HepG2 (cell line): ENCODE measurements at regions not wholly inside any gene's neighbourhood (a gene's known extent, or its start where the extent isn't known, plus 50 kb on each side); places are given as distances from the start of the nearest gene placed in this dataset.

ENCODE experiments used
- ATAC-seq: fragments of 200-7000 bp; cut with Tn5 transposase; 3 replicates; pipeline ENCODE4 v1.9.1; 2020; ENCODE audit warnings: mild to moderate bottlenecking, moderate library complexity
- BruUV-seq: library from RNA; stranded (reverse); fragments of 400-500 nt; replicated peaks from 2 replicates; lab custom pipeline; 2021; lab: Mats Ljungman, UMichigan
- CTCF ChIA-PET: fragments of 300-600 bp; formaldehyde crosslinking; extraction: SDS; loops from one replicate; lab custom pipeline; 2021; ENCODE audit warnings: low total read pairs, inconsistent platforms, low intra/inter-chr PET ratio; lab: Yijun Ruan, JAX
- POLR2A ChIA-PET: fragments of 350-600 bp; sonication (Branson Sonifier 250); formaldehyde crosslinking; loops from one replicate; lab custom pipeline; 2020; ENCODE audit warnings: antibody characterized with exemption, inconsistent platforms; lab: Yijun Ruan, JAX
- DNase-seq: peaks from one replicate; pipeline ENCODE4 v3.0.0-alpha.2; 2015; ENCODE audit warnings: low spot score
- FAIRE-seq: peaks from 3 replicates; lab custom pipeline; 2011; peaks lifted over from hg19 to GRCh38; lab: Jason Lieb, UNC
- H2AFZ ChIP-seq: one replicate; pipeline ENCODE4 v1.6.1; 2011; ENCODE audit warnings: low read length, inconsistent platforms
- H3K27ac ChIP-seq: fragments of 300-600 bp; 3 replicates; pipeline ENCODE4 v1.8.0; 2011; ENCODE audit warnings: mixed run types, mild to moderate bottlenecking, mixed read lengths, low read length, inconsistent platforms; ENCODE audit not compliant: insufficient read depth; ENCODE audit errors: extremely low read length
- H3K27me3 ChIP-seq, 2 experiments: fragments of 200-600 bp in 1 of 2; 2 replicates in 1 of 2; 3 replicates in 1 of 2; pipeline versions ENCODE4 v1.6.0 to v1.8.0; 2011; ENCODE audit warnings: low read length in 2 of 2, mild to moderate bottlenecking in 2 of 2, moderate library complexity in 2 of 2, inconsistent platforms in 1 of 2; ENCODE audit not compliant: insufficient read depth in 2 of 2, control insufficient read depth in 1 of 2
- H3K36me3 ChIP-seq, 2 experiments: fragments of 200-600 bp in 1 of 2; replicated peaks in 1 of 2; 2 replicates in 1 of 2; 3 replicates in 1 of 2; pipeline versions ENCODE4 v1.5.1 to v1.8.0; 2011; ENCODE audit warnings: low read length in 2 of 2, inconsistent platforms in 1 of 2; ENCODE audit not compliant: insufficient read depth in 2 of 2, control insufficient read depth in 1 of 2
- H3K4me1 ChIP-seq: 2 replicates; pipeline ENCODE4 v1.5.1; 2012; ENCODE audit warnings: low read length, inconsistent platforms; ENCODE audit not compliant: insufficient read depth
- H3K4me2 ChIP-seq: 2 replicates; pipeline ENCODE4 v1.6.0; 2011; ENCODE audit warnings: low read depth, low read length, inconsistent platforms
- H3K4me3 ChIP-seq, 3 experiments: fragments of 200-600 bp in 1 of 3; sonication (generic), shearing (Covaris generic) in 1 of 3; replicated peaks in 1 of 3; 2 replicates each; pipeline ENCODE4 v1.5.1; 2011 to 2016; ENCODE audit warnings: low read length in 3 of 3, inconsistent platforms in 2 of 3, low read depth in 2 of 3, mild to moderate bottlenecking in 2 of 3, control low read depth in 1 of 3, mixed read lengths in 1 of 3; ENCODE audit not compliant: insufficient read depth in 1 of 3
- H3K79me2 ChIP-seq: one replicate; pipeline ENCODE4 v1.6.1; 2011; ENCODE audit warnings: low read length, inconsistent platforms; ENCODE audit not compliant: insufficient read depth
- H3K9ac ChIP-seq: 2 replicates; pipeline ENCODE4 v1.6.0; 2011; ENCODE audit warnings: mild to moderate bottlenecking, low read depth, low read length, inconsistent platforms; ENCODE audit not compliant: insufficient read depth
- H3K9me3 ChIP-seq: 2 replicates; pipeline ENCODE4 v1.5.1; 2012; ENCODE audit warnings: mild to moderate bottlenecking, low read length
- H4K20me1 ChIP-seq: 2 replicates; pipeline ENCODE4 v1.6.0; 2011; ENCODE audit warnings: inconsistent platforms, mild to moderate bottlenecking, low read length, moderate library complexity; ENCODE audit not compliant: insufficient read depth
- ETV6 ChIP-seq: sonication (generic); formaldehyde crosslinking; conservative IDR thresholded peaks from 2 replicates; pipeline ENCODE4 v1.4.0; 2020; ENCODE audit warnings: missing genetic modification reagents
- HNF4G ChIP-seq, 2 experiments: sonication (generic) in 1 of 2; formaldehyde crosslinking in 1 of 2; IDR thresholded peaks; 2 replicates each; pipeline versions ENCODE4 v1.4.0 to v1.6.1; 2011 to 2020; ENCODE audit warnings: borderline replicate concordance in 2 of 2, low read depth in 2 of 2, mild to moderate bottlenecking in 2 of 2, low read length in 1 of 2, missing genetic modification reagents in 1 of 2, moderate library complexity in 1 of 2
- MEF2D ChIP-seq: sonication (generic); formaldehyde crosslinking; IDR thresholded peaks from 2 replicates; pipeline ENCODE4 v1.5.1; 2020; ENCODE audit warnings: mild to moderate bottlenecking, missing genetic modification reagents
- SOX13 ChIP-seq, 3 experiments: fragments of 450-650 bp in 1 of 3; sonication (generic) in 1 of 3; formaldehyde crosslinking in 1 of 3; IDR thresholded peaks in 2 of 3; conservative IDR thresholded peaks in 1 of 3; 2 replicates each; pipeline versions ENCODE4 v1.5.0 to v1.6.1; 2016 to 2020; ENCODE audit warnings: antibody characterized with exemption in 1 of 3, mild to moderate bottlenecking in 1 of 3, missing compliant biosample characterization in 1 of 3, missing genetic modification reagents in 1 of 3, moderate library complexity in 1 of 3
- TGIF2 ChIP-seq: IDR thresholded peaks from 2 replicates; pipeline ENCODE4 v1.6.1; 2016; ENCODE audit warnings: control low read depth, missing compliant biosample characterization
- ZC3H4 ChIP-seq: sonication (generic); formaldehyde crosslinking; IDR thresholded peaks from 2 replicates; pipeline ENCODE4 v1.4.0; 2020; ENCODE audit warnings: missing genetic modification reagents, borderline replicate concordance
- WGBS: methylation state at CpG from one replicate; pipeline ENCODE4 v1.1.6; 2017; ENCODE audit warnings: low lambda C conversion rate; 5-methylcytosine and 5-hydroxymethylcytosine counted together
- in situ Hi-C: cut with HindIII; loops from 2 replicates; pipeline ENCODE4 v1.10.0; 2017; ENCODE audit warnings: low pct_unique_long_range_greater_than_20kb; ENCODE audit not compliant: extremely low pct_ligation_motif_present
- intact Hi-C: fragments of 100-400 bp; cut with micrococcal nuclease; formaldehyde crosslinking; loops from one replicate; pipeline ENCODE4 v1.10.0; 2022; ENCODE audit not compliant: unreplicated experiment
- TF ChIP-seq, protein P1 (sequence below): sonication (generic); formaldehyde crosslinking; IDR thresholded peaks from 2 replicates; pipeline ENCODE4 v1.9.0; 2021; ENCODE audit warnings: mild to moderate bottlenecking, missing genetic modification reagents

DNA sequence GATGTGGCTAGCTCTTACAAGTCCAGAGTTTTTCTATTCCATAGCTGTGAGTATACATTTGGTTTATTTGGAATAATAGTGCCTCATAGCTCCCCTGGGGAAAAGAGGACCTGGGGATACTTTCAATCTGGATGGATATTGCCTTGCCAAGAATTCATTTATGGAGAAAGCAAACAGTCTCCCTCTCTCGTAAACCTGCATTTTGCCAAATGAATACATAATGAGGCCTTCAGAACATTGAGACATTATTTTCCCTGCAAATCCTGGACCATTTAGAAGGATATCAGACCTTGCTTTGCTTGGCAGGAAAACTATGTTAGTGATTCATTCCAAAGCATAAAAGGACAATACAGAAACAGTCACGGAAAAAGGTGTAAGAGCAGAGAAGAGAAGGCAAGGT is 569.6 kb upstream of the BRINP1 start:
- in situ Hi-C loops, result no loop called here
- no peaks in the 10 kb centered on the region for H4K20me1 ChIP-seq
- no peaks in the 10 kb centered on the region for H3K9me3 ChIP-seq
- H3K4me3 ChIP-seq, result no peak overlapping the region
- no peaks in the 10 kb centered on the region for H3K79me2 ChIP-seq
- no peaks in the 10 kb centered on the region for H3K27me3 ChIP-seq
- H3K27ac ChIP-seq, result no peak overlapping the region
- H3K4me1 ChIP-seq, result no peaks in the 10 kb centered on the region
- TF ChIP-seq ETV6 (CRISPR knock-in tag) (no peak), SOX13 (IDR thresholded peaks at IDR 0.05) (no peak), SOX13 (CRISPR knock-in tag; conservative IDR thresholded peaks at IDR 0.05 in 1 of 2, IDR thresholded peaks at IDR 0.05 in 1 of 2) (no peak), TGIF2 (CRISPR knock-in tag) (no peak), MEF2D (CRISPR knock-in tag) (no peak), HNF4G (IDR thresholded peaks at IDR 0.05; ENCODE audit: borderline replicate concordance, low read depth, low read length) (no peak), HNF4G (CRISPR knock-in tag; IDR thresholded peaks at IDR 0.05; ENCODE audit: borderline replicate concordance, low read depth) (no peak), ZC3H4 (CRISPR knock-in tag) (no peak)
- TF ChIP-seq, protein P1, sequence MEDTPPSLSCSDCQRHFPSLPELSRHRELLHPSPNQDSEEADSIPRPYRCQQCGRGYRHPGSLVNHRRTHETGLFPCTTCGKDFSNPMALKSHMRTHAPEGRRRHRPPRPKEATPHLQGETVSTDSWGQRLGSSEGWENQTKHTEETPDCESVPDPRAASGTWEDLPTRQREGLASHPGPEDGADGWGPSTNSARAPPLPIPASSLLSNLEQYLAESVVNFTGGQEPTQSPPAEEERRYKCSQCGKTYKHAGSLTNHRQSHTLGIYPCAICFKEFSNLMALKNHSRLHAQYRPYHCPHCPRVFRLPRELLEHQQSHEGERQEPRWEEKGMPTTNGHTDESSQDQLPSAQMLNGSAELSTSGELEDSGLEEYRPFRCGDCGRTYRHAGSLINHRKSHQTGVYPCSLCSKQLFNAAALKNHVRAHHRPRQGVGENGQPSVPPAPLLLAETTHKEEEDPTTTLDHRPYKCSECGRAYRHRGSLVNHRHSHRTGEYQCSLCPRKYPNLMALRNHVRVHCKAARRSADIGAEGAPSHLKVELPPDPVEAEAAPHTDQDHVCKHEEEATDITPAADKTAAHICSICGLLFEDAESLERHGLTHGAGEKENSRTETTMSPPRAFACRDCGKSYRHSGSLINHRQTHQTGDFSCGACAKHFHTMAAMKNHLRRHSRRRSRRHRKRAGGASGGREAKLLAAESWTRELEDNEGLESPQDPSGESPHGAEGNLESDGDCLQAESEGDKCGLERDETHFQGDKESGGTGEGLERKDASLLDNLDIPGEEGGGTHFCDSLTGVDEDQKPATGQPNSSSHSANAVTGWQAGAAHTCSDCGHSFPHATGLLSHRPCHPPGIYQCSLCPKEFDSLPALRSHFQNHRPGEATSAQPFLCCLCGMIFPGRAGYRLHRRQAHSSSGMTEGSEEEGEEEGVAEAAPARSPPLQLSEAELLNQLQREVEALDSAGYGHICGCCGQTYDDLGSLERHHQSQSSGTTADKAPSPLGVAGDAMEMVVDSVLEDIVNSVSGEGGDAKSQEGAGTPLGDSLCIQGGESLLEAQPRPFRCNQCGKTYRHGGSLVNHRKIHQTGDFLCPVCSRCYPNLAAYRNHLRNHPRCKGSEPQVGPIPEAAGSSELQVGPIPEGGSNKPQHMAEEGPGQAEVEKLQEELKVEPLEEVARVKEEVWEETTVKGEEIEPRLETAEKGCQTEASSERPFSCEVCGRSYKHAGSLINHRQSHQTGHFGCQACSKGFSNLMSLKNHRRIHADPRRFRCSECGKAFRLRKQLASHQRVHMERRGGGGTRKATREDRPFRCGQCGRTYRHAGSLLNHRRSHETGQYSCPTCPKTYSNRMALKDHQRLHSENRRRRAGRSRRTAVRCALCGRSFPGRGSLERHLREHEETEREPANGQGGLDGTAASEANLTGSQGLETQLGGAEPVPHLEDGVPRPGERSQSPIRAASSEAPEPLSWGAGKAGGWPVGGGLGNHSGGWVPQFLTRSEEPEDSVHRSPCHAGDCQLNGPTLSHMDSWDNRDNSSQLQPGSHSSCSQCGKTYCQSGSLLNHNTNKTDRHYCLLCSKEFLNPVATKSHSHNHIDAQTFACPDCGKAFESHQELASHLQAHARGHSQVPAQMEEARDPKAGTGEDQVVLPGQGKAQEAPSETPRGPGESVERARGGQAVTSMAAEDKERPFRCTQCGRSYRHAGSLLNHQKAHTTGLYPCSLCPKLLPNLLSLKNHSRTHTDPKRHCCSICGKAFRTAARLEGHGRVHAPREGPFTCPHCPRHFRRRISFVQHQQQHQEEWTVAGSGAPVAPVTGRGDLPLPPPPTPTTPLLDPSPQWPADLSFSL (CRISPR knock-in tag), result no peak
- no peak overlapping the region for H3K9ac ChIP-seq
- FAIRE-seq, result no peak
- no peaks in the 10 kb centered on the region for H3K36me3 ChIP-seq
- ATAC-seq, result no peak
- BruUV-seq, result no TSS peak
- DNase-seq, result no peak
- no peak overlapping the region for H2AFZ ChIP-seq
- WGBS, result 7% methylated on average over 2 of the region's 2 CpGs
- ChIA-PET POLR2A (no interaction called here), CTCF (no interaction called here)
- intact Hi-C loops, result no loop called here
- H3K4me2 ChIP-seq, result no peak overlapping the region
